AG04450 (cell line): ENCODE measurements at regions not wholly inside any gene's neighbourhood (a gene's known extent, or its start where the extent isn't known, plus 50 kb on each side); places are given as distances from the start of the nearest gene placed in this dataset.

ENCODE experiments used
- CTCF ChIA-PET: fragments of 300-600, 350-600 bp; formaldehyde crosslinking; extraction: SDS; loops from one replicate; lab custom pipeline; 2022; ENCODE audit warnings: antibody characterized with exemption, inconsistent platforms; lab: Charles Lee
- POLR2A ChIA-PET: fragments of 350-600 bp; formaldehyde crosslinking; extraction: SDS; loops from one replicate; lab custom pipeline; 2021; ENCODE audit warnings: antibody characterized with exemption, inconsistent platforms; lab: Yijun Ruan, JAX
- DNase-seq: peaks from one replicate; pipeline ENCODE4 v3.0.0-alpha.2; 2011; ENCODE audit warnings: low read depth, low spot score
- H3K27ac ChIP-seq: one replicate; pipeline ENCODE4 v1.5.1; 2012; ENCODE audit warnings: low read depth, low read length, control low read depth
- H3K27me3 ChIP-seq: one replicate; pipeline ENCODE4 v1.6.0; 2012; ENCODE audit warnings: low read length; ENCODE audit not compliant: control insufficient read depth, insufficient read depth
- H3K4me3 ChIP-seq: 2 replicates; pipeline ENCODE4 v1.5.1; 2011; ENCODE audit warnings: mild to moderate bottlenecking, low read depth, low read length, control low read depth
- H3K9me3 ChIP-seq: 2 replicates; pipeline ENCODE4 v1.5.1; 2012; ENCODE audit warnings: low read length; ENCODE audit not compliant: control insufficient read depth, insufficient read depth
- CTCF ChIP-seq: IDR thresholded peaks from 2 replicates; pipeline ENCODE4 v1.5.1; 2011; ENCODE audit warnings: low read depth, low read length, control low read depth, inconsistent platforms

DNA sequence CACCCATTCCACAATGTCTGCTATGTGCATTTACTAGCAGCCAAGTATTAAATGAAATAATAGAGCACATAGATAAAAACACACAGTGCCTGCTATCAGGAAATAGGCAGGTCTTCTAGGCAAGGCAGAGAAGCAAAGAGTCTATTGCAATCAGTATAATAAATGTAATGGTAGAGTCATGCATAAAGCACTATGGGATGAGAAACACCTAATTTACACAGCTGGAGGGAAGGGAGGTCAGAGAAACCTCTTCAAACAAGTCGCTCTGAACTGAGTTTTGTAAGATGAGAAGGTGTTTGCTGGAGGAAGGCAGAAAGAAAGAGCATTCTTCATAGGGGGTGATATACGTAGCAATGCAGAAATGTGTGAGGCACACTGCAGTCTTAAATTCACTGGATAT, 341.0 kb upstream of the DMAC1 start:
- Histone ChIP-seq H3K4me3 (no peak overlapping the region), H3K9me3 (no peaks in the 10 kb centered on the region; the same call in 1 of the 2 replicates), H3K27me3 (no peaks in the 10 kb centered on the region), H3K27ac (no peak overlapping the region)
- TF ChIP-seq CTCF: no peak
- ChIA-PET POLR2A (no interaction called here), CTCF (no interaction called here)
- no peak for DNase-seq

DNA sequence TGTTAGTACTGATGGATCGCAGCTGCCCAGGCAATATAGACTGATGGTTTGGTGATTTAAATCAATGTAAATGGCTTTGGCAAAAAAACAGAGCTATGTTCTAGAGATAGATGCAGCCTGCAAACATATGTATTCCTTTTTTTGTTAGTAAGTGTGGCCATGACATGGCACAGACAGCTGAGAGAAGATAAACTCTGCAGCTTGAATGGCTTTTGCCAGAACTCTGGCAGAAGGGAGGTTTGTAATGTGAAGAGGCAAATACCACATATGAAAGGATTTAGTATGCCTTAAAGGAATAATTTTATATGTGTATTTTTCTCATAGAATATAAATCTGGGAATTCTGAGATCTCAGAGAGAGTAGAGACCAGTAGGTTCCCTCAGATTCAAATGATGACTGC, 340.2 kb upstream of the DMAC1 start:
- H3K27ac ChIP-seq: no peak overlapping the region
- H3K27me3 ChIP-seq: no peaks in the 10 kb centered on the region
- H3K4me3 ChIP-seq: no peak overlapping the region
- no peak for DNase-seq
- no peak for TF ChIP-seq CTCF
- ChIA-PET CTCF (no interaction called here), POLR2A (no interaction called here)
- H3K9me3 ChIP-seq: no peaks in the 10 kb centered on the region; the same call in 1 of the 2 replicates

GRCh38 chr9:8136477-8136876, 336.9 kb upstream of the DMAC1 start:
- Histone ChIP-seq H3K27ac (no peak overlapping the region), H3K4me3 (no peak overlapping the region), H3K9me3 (no peaks in the 10 kb centered on the region; the same call in 1 of the 2 replicates), H3K27me3 (no peaks in the 10 kb centered on the region)
- TF ChIP-seq CTCF: no peak
- POLR2A ChIA-PET: no interaction called here
- CTCF ChIA-PET: no interaction called here
- no peak for DNase-seq

DNA sequence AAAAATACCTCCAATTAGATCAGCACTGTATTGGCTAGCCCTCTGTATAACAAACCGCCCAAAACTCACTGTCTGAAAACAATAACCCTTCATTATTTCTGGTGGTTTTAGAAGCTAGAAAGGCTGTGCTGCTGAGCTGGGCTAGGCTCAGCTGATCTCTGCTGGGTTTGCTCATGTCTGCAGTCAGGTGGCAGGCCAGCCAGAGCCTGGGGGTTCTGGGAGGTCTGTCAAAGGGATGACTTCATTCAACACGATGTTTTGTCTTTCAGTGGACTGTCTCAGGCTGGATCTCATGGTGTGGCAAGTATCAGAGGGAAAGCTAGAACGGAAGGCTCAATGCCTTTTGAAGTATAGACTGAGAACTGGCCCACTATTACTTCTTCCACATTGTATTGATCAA, 335.1 kb upstream of the DMAC1 start:
- TF ChIP-seq CTCF: no peak
- Histone ChIP-seq H3K9me3 (no peaks in the 10 kb centered on the region; the same call in 1 of the 2 replicates), H3K27ac (no peak overlapping the region), H3K27me3 (no peaks in the 10 kb centered on the region), H3K4me3 (no peak overlapping the region)
- ChIA-PET POLR2A (no interaction called here), CTCF (no interaction called here)
- no peak for DNase-seq

- no peak overlapping the region for H3K27ac ChIP-seq
- POLR2A ChIA-PET: no interaction called here
- H3K9me3 ChIP-seq: no peaks in the 10 kb centered on the region; the same call in 1 of the 2 replicates
- CTCF ChIA-PET: no interaction called here
- no peaks in the 10 kb centered on the region for H3K27me3 ChIP-seq
- no peak for TF ChIP-seq CTCF
- DNase-seq: no peak
- H3K4me3 ChIP-seq: no peak overlapping the region
Measured at GRCh38 chr9:8133606-8134005, 334.0 kb upstream of the DMAC1 start.
